Gastroesophageal sphincter (tissue), 3 donors: ENCODE measurements at regions not wholly inside any gene's neighbourhood (a gene's known extent, or its start where the extent isn't known, plus 50 kb on each side); places are given as distances from the start of the nearest gene placed in this dataset.
"Not testable (repeated sequence)": the region's sequence is repeated elsewhere in the genome, so short reads cannot be mapped to it uniquely, and the experiment has no call there.

Source experiments
- POLR2AphosphoS5 ChIP-seq: sonication (generic); formaldehyde crosslinking; IDR thresholded peaks from one replicate; pipeline ENCODE4 v1.6.1; 2017; ENCODE audit warnings: antibody characterized with exemption
- TF ChIP-seq, protein P1 (sequence below), 4 experiments: fragments of 200-600 bp in 2 of 4; fragments of 450-650 bp in 2 of 4; sonication (generic) in 1 of 4; IDR thresholded peaks; one replicate each; pipeline ENCODE4 v1.5.1; 2017 to 2019; ENCODE audit warnings: antibody characterized with exemption in 4 of 4, mild to moderate bottlenecking in 2 of 4, moderate library complexity in 2 of 4

DNA sequence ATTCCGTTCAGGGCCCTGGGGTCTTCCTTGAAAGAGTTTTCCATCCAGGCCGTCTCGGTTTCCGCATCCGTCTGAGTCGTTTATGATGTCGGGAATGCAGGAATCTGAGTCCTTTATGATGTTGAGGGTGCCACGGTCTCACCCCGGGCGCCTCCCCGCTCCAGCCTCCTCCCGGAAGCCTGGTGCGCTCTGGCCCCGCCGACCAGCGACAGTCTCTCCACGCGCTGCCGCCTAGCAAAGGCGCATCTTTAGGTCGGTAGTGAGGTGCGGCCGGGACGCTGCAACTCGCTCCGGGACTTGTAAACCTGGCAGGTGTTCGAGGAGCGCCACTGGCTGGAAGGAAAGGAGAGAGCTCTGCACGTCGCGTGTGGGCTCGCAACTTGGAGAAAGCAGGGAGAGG, 132.6 kb downstream of the FAM72C start:
- TF ChIP-seq, protein P1, sequence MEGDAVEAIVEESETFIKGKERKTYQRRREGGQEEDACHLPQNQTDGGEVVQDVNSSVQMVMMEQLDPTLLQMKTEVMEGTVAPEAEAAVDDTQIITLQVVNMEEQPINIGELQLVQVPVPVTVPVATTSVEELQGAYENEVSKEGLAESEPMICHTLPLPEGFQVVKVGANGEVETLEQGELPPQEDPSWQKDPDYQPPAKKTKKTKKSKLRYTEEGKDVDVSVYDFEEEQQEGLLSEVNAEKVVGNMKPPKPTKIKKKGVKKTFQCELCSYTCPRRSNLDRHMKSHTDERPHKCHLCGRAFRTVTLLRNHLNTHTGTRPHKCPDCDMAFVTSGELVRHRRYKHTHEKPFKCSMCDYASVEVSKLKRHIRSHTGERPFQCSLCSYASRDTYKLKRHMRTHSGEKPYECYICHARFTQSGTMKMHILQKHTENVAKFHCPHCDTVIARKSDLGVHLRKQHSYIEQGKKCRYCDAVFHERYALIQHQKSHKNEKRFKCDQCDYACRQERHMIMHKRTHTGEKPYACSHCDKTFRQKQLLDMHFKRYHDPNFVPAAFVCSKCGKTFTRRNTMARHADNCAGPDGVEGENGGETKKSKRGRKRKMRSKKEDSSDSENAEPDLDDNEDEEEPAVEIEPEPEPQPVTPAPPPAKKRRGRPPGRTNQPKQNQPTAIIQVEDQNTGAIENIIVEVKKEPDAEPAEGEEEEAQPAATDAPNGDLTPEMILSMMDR (IDR thresholded peaks at IDR 0.05): not testable (repeated sequence)
- TF ChIP-seq POLR2AphosphoS5: not testable (repeated sequence)
